ES-I3 (cell line): ENCODE measurements at regions not wholly inside any gene's neighbourhood (a gene's known extent, or its start where the extent isn't known, plus 50 kb on each side); places are given as distances from the start of the nearest gene placed in this dataset.
"Not testable (repeated sequence)": the region's sequence is repeated elsewhere in the genome, so short reads cannot be mapped to it uniquely, and the experiment has no call there.

ENCODE experiments used
- H3K36me3 ChIP-seq: 2 replicates; pipeline ENCODE4 v1.6.1; 2013; ENCODE audit warnings: mild to moderate bottlenecking, low read length, control low read depth, moderate library complexity; ENCODE audit not compliant: insufficient read depth
- H3K4me1 ChIP-seq: 2 replicates; pipeline ENCODE4 v1.6.1; 2013; ENCODE audit warnings: mild to moderate bottlenecking, control low read depth, low read length; ENCODE audit not compliant: insufficient read depth
- H3K9ac ChIP-seq: 2 replicates; pipeline ENCODE4 v1.6.1; 2013; ENCODE audit warnings: low read depth, mild to moderate bottlenecking, low read length, moderate library complexity
- H3K9me3 ChIP-seq: 2 replicates; pipeline ENCODE4 v1.6.1; 2013; ENCODE audit warnings: mild to moderate bottlenecking, low read length, moderate library complexity; ENCODE audit not compliant: control insufficient read depth, insufficient read depth

DNA sequence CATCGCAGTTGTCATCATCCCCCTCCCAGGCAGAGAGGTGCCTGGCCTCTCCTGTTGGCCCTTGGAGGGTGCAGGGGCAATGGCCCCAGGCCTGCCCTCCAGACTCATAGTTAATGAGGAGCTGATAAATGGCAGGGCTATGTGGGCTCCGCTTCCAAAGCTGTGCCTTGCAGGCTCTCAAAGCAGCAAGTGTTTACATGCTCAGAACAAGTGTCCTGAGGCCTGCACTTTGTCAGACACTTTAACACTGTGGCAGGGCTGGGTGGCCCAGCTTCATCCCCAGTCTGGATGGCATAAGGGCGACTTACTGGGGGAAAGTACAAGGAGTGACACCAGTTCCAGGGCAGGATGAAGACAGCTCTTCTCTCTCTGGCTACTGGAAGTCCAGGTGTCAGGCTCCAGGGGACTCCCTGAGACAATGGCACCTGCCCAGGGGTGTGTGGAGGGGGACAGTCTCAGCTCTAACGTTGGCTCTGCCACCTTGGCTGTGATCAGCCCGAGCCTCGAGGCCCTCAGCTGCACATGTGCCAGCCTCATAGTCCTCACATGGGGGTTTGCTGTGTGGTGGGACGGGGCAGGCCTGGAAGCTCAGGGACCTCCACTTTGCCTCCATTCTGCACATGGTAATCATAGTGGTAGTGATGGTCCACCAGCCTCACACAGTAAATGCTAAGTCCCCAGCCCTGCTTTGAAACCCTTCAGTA lies 153.4 kb downstream of the BARX1 start:
- H3K9ac ChIP-seq = no peak overlapping the region
- H3K9me3 ChIP-seq = no peaks in the 10 kb centered on the region
- no peaks in the 10 kb centered on the region for H3K4me1 ChIP-seq
- no peaks in the 10 kb centered on the region for H3K36me3 ChIP-seq

DNA sequence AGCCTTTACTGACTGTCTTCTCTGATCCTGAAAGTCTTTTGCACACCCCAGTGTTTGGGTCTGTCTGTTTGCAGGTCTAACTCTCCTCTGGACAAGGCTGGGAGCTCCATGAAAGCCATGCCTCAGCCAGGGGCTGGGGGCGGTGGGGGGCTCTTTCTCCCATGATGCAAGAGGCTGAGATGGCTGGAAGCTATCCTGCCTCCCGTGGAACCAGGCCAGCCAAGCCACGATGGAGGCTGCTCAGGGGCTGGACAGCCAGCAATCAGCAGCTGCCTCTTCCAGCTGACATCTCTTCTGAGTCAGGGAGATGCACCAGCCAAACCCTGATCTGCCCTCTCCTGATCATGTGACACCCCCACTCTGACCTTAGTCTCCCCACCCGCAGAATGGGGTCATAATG lies 154.0 kb downstream of the BARX1 start:
- H3K9me3 ChIP-seq = no peaks in the 10 kb centered on the region
- no peak overlapping the region for H3K9ac ChIP-seq
- H3K36me3 ChIP-seq = no peaks in the 10 kb centered on the region
- no peaks in the 10 kb centered on the region for H3K4me1 ChIP-seq

DNA sequence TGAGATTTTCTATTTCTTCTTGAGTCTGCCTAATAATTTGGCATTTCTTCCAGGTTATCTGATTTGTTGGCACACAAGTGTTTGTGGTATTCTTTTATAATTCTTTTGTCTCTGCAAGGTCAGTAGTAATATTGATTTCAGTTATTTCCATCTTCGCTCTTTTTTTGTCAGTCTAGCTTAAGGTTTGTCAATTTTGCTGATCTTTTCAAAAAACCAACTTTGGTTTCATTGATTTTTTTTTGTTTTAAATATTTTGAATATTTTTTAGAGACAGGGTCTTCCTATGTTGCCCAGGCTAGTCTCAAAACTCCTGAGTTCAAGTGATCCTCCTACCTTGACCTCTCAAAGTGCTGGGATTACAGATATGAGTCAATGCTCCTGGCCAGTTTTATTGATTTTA lies 162.8 kb downstream of the BARX1 start:
- no peak overlapping the region for H3K9ac ChIP-seq
- H3K9me3 ChIP-seq = no peaks in the 10 kb centered on the region
- H3K36me3 ChIP-seq = no peaks in the 10 kb centered on the region
- no peaks in the 10 kb centered on the region for H3K4me1 ChIP-seq

DNA sequence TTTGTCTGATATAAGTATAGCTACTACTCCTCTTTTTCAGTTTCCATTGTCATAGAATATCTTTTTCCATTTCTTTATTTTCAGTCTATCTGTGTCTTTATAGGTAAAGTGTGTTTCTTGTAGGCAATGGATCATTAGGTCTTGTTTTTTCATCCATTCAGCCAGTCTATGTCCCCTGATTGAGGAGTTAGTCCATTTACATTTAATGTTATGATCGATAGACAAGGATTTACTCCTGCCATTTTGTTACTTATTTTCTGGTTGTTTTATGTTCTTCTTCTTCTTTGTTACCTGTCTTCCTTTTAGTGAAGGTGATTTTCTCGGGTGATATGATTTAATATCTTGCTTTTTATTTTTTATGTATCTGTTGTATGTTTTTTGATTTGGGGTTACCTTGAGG lies 169.0 kb downstream of the BARX1 start:
- no peaks in the 10 kb centered on the region for H3K9me3 ChIP-seq
- H3K36me3 ChIP-seq = no peaks in the 10 kb centered on the region
- no peaks in the 10 kb centered on the region for H3K4me1 ChIP-seq
- H3K9ac ChIP-seq = no peak overlapping the region

DNA sequence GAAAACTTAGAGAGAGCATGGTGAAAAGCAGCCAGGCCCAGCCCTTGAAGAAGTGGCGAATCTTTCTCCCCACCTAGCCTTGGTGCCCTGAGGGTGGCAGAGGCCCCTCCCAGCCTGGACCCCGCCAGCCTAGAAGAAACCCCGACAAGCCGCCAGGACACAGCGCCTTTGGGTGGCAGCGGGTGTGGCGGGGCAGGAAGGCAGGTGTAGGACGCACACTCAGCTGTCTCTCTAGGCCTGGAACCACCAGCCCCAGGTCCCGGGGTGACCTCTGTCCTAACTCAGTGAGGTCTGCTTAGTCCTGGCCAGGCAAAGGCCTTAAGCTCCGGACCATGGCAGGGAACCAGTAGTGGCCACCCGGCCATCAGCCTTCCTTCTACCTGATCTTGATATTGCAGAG lies 178.3 kb downstream of the BARX1 start:
- Histone ChIP-seq H3K9ac (no peak overlapping the region), H3K4me1 (no peaks in the 10 kb centered on the region), H3K9me3 (no peaks in the 10 kb centered on the region), H3K36me3 (no peaks in the 10 kb centered on the region)

DNA sequence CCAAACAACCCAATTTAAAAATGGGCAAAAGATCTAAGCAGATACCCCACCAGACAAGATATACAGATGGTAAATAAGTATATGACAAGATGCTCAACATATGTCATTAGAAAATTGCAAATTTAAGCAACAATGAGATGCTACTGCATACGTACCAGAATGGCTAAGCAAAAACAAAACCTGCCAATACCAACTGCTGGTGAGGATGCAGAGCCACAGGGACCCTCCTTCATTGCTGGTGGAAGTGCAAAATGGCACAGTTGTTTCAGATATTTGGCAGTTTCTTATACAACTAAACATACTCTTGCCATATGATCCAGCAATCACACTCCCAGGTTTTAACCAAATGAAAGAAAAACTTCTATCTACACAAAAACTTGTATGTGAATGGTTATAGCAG lies 178.9 kb downstream of the BARX1 start:
- no peaks in the 10 kb centered on the region for H3K36me3 ChIP-seq
- no peak overlapping the region for H3K9ac ChIP-seq
- no peaks in the 10 kb centered on the region for H3K4me1 ChIP-seq
- H3K9me3 ChIP-seq = no peaks in the 10 kb centered on the region

DNA sequence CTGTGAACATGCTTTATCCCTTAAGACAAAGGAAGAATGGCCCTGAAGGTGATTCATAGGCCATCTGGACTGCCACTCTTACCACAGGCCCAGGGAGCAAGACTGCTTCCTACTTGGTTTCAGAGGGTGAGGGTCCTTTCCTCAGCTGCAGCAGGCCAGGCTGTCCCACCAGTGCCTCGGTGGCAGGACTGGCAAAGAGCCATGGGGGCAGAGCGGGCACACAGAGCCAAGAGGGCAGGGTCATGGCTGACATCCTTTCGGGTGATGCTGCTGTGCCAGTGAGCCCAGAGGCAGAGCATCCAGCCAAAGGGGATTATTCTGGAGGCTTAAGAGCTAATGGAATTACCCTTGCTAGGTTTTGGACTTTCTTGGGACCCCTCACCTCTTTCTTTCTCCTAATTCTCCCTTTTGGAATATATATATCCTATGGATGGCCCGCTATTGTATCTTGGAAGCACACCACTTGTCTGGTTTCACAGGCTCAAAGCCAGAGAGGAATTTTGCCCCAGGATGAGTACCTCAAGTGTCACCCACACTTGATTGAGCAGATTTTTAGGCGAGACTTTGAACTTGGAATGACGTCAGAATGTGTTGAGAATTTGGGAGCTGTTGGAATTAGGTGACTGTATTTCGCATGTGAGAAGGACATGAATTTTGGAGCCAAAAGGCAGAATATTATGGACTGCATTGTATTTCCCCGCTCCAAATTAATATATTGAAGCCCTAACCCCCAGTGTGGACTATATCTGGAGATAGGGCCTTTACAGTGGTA lies 180.6 kb downstream of the BARX1 start:
- Histone ChIP-seq H3K36me3 (no peaks in the 10 kb centered on the region), H3K4me1 (no peaks in the 10 kb centered on the region), H3K9ac (no peak overlapping the region), H3K9me3 (no peaks in the 10 kb centered on the region)

DNA sequence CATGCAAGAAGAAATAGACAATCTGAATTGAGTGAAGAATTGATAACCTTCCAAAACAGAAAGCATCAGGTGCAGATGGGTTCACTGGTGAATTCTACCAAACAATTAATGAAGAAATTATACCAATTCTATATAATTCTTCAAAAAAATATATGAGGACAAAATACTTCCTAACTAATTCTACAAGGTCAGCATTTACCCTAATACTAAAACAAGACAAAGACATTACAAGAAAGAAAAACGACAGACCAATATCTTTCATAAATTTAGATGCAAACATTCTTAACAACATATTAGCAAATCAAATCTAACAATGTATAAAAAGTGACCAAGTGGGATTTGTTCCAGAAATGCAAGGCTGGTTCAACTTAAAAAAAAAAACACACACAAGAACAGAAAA lies 183.9 kb downstream of the BARX1 start:
- H3K9me3 ChIP-seq = no peaks in the 10 kb centered on the region; the same call in 1 of the 2 replicates
- H3K9ac ChIP-seq = no peak overlapping the region
- H3K4me1 ChIP-seq = no peaks in the 10 kb centered on the region
- no peaks in the 10 kb centered on the region for H3K36me3 ChIP-seq

DNA sequence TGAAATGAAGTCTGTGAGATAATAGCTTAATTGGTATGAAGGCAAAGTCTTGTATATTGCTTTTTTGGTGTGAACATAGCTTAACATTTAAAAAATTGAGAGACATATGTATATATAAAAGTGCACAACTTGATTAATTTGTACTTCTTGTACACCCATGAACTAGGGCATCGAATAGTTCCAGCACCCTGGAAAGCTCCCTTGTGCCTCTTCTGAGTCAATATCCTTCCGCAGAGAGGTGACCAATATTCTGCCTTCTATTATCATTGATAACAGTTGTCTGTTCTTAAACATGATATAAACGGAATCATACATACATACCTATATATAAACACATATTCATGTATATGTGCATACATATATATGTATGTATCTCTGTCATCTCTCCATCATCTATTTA lies 185.4 kb downstream of the PHF2 start:
- no peaks in the 10 kb centered on the region for H3K36me3 ChIP-seq
- H3K4me1 ChIP-seq = peaks cover 6% of the 10 kb centered on the region; the same call in 1 of the 2 replicates
- no peak overlapping the region for H3K9ac ChIP-seq
- H3K9me3 ChIP-seq = peaks cover 6% of the 10 kb centered on the region

DNA sequence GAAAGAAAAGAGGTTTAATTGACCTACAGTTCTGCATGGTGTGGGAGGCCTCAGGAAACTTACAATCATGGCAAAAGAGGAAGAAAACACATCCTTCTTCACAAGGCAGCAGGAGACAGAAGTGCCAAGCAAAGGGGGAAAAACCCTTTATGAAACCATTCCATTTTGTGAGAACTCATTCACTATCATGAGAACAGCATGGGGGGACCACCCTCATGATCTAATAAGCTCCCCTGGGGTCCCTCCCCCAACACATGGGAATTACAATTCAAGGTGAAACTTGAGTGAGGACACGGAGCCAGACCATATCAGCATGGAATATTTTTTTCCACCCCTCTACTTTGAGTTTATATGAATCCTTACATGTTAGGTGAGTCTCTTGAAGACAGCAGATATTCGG lies 173.7 kb downstream of the PHF2 start:
- H3K9me3 ChIP-seq = peaks cover 14% of the 10 kb centered on the region

DNA sequence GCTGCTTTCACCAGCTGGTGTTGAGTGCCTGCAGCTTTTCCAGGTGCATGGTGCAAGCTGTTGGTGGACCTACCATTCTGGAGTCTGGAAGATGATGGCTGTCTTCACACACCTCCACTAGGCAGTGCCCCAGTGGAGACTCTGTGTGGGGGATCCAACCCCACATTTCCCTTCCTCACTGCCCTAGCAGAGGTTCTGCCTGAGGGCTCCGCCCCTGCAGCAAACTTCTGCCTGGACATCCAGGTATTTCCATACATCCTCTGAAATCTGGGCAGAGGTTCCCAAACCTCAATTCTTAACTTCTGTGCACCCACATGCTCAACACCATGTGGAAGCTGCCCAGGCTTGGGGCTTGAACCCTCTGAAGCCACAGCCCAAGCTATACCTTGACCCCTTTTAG lies 172.4 kb downstream of the PHF2 start:
- not testable (repeated sequence) for H3K9ac ChIP-seq, H3K36me3 ChIP-seq, H3K4me1 ChIP-seq
- H3K9me3 ChIP-seq = peaks cover 11% of the 10 kb centered on the region

More for the DNA sequence above, 173.7 kb downstream of the PHF2 start:
- H3K36me3 ChIP-seq = no peaks in the 10 kb centered on the region
- no peaks in the 10 kb centered on the region for H3K4me1 ChIP-seq
- no peak overlapping the region for H3K9ac ChIP-seq

DNA sequence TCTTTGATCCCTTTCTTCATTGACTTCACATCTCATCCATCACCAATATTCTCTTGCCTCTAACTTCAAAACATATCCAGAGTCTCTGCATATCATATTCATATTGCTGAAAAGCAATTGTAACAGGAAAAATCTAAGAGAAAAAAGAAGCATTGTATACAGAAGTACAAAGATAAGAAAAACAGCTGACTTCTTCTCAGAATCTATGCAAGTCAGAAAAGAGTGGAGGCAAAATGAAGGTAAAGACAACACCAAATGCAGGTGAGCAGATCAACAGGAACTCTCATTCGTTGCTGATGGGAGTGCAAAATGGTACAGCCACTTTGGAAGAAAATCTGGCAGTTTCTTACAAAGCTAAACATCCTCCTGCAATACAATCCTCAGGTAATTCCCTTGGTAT lies 155.6 kb downstream of the PHF2 start:
- H3K4me1 ChIP-seq = no peaks in the 10 kb centered on the region
- H3K9ac ChIP-seq = no peak overlapping the region
- H3K36me3 ChIP-seq = no peaks in the 10 kb centered on the region
- peaks cover 4% of the 10 kb centered on the region for H3K9me3 ChIP-seq

DNA sequence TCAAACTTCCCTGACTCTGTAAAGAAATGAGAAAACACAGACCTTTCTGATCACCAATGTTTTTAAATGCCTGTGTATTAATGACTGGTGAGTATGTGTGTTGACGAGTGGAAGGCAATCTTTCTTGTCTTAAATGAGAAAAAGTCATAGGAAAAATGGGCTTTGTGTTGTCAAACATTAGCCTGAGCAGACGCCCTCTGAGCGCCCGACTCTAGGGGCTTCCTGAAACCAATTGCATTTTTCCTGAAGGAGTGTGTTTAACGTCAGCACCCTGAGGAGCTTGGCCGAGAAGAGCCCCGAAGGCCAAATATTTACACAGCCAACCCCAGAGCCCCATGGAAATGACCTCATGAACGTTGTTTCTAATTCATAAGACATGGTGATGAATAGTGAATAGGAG lies 154.3 kb downstream of the PHF2 start:
- no peaks in the 10 kb centered on the region for H3K36me3 ChIP-seq
- peaks cover 4% of the 10 kb centered on the region for H3K9me3 ChIP-seq
- no peaks in the 10 kb centered on the region for H3K4me1 ChIP-seq
- H3K9ac ChIP-seq = no peak overlapping the region

DNA sequence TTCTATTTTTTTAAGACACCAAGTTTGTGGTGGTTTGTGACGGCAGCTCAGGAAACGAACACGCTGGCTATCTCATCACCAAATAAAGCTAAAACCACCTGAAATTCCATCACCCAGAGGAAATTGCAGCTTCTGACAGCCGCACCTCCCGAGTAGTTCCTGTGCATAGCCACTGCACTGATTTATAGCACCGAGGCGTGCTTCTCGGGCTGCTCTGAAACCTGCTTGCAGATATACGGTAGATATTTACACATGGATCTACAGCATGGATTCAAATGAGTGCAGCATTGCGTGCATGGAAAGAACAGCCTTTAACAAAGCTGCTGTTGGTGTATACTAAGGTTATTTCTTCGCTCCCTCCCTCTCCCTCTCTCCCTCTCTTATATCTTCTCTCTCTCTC lies 153.8 kb downstream of the PHF2 start:
- no peak overlapping the region for H3K9ac ChIP-seq
- H3K36me3 ChIP-seq = no peaks in the 10 kb centered on the region
- peaks cover 4% of the 10 kb centered on the region for H3K9me3 ChIP-seq
- H3K4me1 ChIP-seq = no peaks in the 10 kb centered on the region
